ENCODE measurements at regions not wholly inside any gene's neighbourhood (a gene's known extent, or its start where the extent isn't known, plus 50 kb on each side); places are given as distances from the start of the nearest gene placed in this dataset.
"Not testable (repeated sequence)": the region's sequence is repeated elsewhere in the genome, so short reads cannot be mapped to it uniquely, and the experiment has no call there.

DNA sequence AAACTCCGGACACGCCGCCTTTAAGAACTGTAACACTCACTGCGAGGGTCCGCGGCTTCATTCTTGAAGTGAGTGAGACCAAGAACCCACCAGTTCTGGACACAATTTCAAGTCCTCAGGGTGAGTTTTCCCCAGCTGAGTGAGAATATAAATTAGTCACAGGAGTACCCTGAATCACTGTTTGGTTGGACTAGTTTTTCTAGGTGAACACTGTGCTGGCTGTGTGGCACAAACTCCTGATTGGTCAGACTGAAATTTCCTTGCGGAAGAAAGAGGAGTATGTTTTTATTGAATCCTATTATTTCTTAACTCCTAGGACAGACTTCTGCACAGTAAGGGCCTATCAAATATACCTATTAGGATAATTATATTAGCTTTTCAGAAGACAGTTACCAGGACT is 288.1 kb upstream of the UBE2E3 start:
- intact Hi-C loops (cut with DNase I; ENCODE audit: low total_unique reads), result no loop called here
- Histone ChIP-seq H3K4me3 (no peak overlapping the region), H3K9me3 (no peaks in the 10 kb centered on the region), H3K4me1 (no peaks in the 10 kb centered on the region), H3K27ac (no peak overlapping the region), H3K36me3 (no peaks in the 10 kb centered on the region), H3K27me3 (no peaks in the 10 kb centered on the region)
- TF ChIP-seq POLR2A (IDR thresholded peaks at IDR 0.05) (no peak), CTCF (IDR thresholded peaks at IDR 0.05) (no peak), POLR2AphosphoS5 (IDR thresholded peaks at IDR 0.05) (no peak), EP300 (IDR thresholded peaks at IDR 0.05) (no peak)
- WGBS, 5 donors, result 86 to 97% (median 95%) methylated on average over 7 of the region's 7 CpGs
- no peak for DNase-seq

DNA sequence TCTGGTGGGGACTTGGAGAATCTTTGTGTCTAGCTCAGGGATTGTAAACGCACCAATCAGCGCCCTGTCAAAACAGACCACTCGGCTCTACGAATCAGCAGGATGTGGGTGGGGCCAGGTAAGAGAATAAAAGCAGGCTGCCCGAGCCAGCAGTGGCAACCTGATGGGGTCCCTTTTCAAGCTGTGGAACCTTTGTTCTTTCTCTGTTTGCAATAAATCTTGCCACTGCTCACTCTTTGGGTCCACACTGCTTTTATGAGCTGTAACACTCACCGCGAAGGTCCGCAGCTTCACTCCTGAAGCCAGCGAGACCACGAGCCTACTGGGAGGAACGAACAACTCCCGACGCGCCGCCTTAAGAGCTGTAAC is 288.6 kb upstream of the UBE2E3 start:
- DNase-seq; H3K27ac ChIP-seq; H3K27me3 ChIP-seq; intact Hi-C loops (cut with DNase I; ENCODE audit: low total_unique reads); H3K4me1 ChIP-seq; H3K36me3 ChIP-seq; H3K4me3 ChIP-seq; H3K9me3 ChIP-seq: not testable (repeated sequence)
- 90 to 96% (median 95%) methylated on average over 15 of the region's 15 CpGs for WGBS, 5 donors

- DNase-seq; intact Hi-C loops (cut with DNase I; ENCODE audit: low total_unique reads); H3K36me3 ChIP-seq; H3K27ac ChIP-seq; H3K27me3 ChIP-seq; H3K9me3 ChIP-seq; H3K4me1 ChIP-seq; H3K4me3 ChIP-seq: not testable (repeated sequence)
- WGBS, 5 donors, result 92 to 96% (median 96%) methylated on average over 28 to 44 of the region's 45 CpGs
Observed at GRCh38 chr2:180691186-180691854, 289.1 kb upstream of the UBE2E3 start.

DNA sequence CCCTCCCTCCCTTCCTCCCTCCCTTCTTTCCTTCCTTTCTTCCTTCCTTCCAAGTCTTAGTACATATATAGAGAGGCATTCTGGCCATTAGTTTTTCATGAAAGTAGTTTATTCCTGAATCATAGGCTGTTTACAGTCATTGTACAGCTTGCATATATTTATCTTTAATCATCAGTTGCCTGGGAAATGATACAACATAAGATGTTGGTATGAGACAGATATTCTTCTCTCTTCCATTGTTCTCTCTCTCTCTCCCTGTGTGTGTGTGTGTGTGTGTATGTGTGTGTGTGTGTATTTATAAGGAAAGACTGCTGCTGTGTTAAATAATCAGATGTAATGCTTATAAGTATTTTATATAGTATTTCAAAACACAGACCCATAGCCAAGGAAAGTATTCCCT is 289.8 kb upstream of the UBE2E3 start:
- Histone ChIP-seq H3K27me3 (no peaks in the 10 kb centered on the region), H3K27ac (no peak overlapping the region), H3K4me3 (no peak overlapping the region), H3K36me3 (no peaks in the 10 kb centered on the region), H3K4me1 (no peaks in the 10 kb centered on the region), H3K9me3 (no peaks in the 10 kb centered on the region)
- intact Hi-C loops (cut with DNase I; ENCODE audit: low total_unique reads), result no loop called here
- TF ChIP-seq CTCF (IDR thresholded peaks at IDR 0.05) (no peak), POLR2A (IDR thresholded peaks at IDR 0.05) (no peak), POLR2AphosphoS5 (IDR thresholded peaks at IDR 0.05) (no peak), EP300 (IDR thresholded peaks at IDR 0.05) (no peak)
- DNase-seq, result no peak

DNA sequence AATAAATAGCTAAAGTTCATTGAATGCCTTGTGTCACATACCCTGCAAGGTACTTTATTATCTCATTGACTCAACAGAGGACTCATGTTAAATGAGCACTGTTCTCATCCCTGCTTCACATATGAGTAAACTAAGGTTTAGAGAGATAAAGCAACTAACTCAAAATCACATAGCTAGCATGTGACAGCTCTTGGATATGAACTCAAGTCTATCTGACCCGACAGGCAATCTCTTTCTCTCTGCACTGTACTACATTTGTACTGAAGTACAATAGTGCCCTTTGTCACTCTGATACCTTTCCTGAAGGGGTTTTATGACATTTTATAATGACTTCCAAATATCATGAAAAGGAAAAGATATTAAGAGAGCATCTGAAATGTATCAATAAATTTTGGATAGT is 297.5 kb upstream of the UBE2E3 start:
- no peaks in the 10 kb centered on the region for H3K9me3 ChIP-seq
- no peak overlapping the region for H3K4me3 ChIP-seq
- TF ChIP-seq CTCF (IDR thresholded peaks at IDR 0.05), result no peak
- TF ChIP-seq POLR2A (IDR thresholded peaks at IDR 0.05), result no peak
- TF ChIP-seq POLR2AphosphoS5 (IDR thresholded peaks at IDR 0.05), result no peak
- TF ChIP-seq EP300 (IDR thresholded peaks at IDR 0.05), result no peak
- H3K36me3 ChIP-seq, result no peaks in the 10 kb centered on the region
- no peaks in the 10 kb centered on the region for H3K27me3 ChIP-seq
- 65 to 81% (median 77%) methylated on average over 1 of the region's 1 CpG for WGBS, 5 donors
- no peak for DNase-seq
- H3K4me1 ChIP-seq, result no peaks in the 10 kb centered on the region
- intact Hi-C loops (cut with DNase I; ENCODE audit: low total_unique reads), result no loop called here
- no peak overlapping the region for H3K27ac ChIP-seq
